GM19395 (cell line): ENCODE measurements at regions not wholly inside any gene's neighbourhood (a gene's known extent, or its start where the extent isn't known, plus 50 kb on each side); places are given as distances from the start of the nearest gene placed in this dataset.
A peak's percentile ranks its signal among the peaks of the same experiment; 100 is the strongest.
"Not testable (repeated sequence)": the region's sequence is repeated elsewhere in the genome, so short reads cannot be mapped to it uniquely, and the experiment has no call there.

Experiments used
- ATAC-seq: cut with Tn5 transposase; IDR thresholded peaks from one replicate; pipeline ENCODE4 v1.9.1; 2021; ENCODE audit warnings: mild to moderate bottlenecking, moderate library complexity; ENCODE audit not compliant: unreplicated experiment

DNA sequence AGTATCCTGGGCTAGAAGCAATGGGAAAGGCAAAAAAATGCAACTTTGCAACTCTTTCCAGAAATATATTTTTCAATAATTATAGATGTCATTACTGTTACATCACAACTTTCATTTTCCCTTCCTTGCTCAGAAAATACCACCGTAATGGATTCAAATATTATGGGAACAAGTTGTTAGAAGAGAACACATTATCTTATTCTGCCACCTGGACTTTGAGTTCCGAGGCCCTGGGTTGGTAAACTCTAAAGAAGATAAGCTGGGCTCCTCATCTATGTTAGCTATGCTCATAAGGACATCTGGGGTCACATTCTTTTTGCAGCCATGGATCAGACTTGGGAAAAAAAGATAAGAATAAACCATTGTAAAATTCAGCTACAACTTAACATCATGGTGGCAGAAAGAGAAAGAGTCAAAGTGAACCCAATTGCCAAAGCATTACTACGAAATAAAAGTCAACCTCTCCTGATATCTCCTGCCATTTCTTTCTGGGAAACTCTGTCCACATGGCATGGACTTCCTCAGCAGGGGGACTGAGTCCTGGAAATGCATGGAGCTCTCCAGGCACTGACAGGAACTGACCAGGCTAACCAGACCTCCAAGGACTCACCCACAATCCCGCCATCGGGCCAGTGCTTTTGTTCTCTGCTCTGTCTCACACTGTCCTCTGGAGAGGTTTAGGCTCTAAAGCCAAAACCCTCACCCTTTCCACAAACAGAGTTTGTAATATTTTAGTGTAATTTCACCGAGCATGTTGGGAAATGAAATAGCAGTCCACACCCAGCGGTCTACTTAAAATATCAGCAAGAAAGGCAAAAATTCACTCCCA is 499.1 kb upstream of the RUNX1 start:
- no peak for ATAC-seq

DNA sequence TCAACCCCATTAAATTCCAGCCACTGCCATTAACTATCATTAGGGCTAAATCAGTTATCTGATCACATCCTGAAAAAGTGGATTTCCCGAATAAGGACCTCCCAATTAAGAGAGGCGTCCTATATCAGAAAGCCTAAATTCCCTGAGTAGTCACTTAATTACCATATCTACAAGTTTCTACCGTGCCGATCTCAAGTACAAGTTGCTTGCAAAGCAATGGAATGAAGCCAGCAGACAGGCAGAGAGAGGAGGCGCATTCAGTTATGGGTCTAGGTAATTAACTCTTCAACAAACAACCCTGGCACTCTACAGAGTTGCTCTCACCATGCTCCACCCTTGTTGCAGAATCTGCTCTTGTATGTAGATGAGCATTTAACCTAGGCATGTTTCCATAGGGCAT is 494.6 kb upstream of the RUNX1 start:
- ATAC-seq: no peak

DNA sequence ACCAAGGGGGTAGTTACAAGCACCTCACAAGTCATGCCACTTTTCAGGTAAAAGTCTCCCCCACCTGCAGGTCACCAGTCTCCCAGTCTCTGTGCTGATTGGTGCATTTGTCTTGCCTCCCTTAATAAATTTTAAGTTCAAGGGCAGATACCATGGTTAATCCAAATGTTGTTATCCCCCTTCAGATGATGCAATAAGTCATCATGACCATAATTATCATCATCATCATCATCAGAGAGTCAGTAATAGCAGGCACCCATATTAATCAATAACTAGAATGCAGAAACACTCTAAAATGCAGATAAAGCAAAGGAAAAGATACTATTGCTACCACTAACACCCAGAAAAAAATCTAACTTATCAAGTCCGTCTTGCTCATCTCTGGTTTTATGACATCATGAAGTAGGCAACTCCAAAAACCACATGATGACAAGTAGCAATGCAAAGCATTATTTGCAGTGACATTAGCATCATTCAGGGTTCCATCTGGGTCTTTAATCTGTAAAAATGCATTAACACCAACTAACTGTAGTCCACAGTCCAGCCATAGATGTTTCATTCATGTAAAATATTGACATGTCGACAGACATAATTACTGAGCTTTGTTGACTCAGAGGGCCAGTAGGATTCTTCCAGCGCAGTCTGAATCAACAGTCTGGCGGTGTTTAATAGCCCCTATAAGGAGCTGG is 492.0 kb upstream of the RUNX1 start:
- no peak for ATAC-seq

DNA sequence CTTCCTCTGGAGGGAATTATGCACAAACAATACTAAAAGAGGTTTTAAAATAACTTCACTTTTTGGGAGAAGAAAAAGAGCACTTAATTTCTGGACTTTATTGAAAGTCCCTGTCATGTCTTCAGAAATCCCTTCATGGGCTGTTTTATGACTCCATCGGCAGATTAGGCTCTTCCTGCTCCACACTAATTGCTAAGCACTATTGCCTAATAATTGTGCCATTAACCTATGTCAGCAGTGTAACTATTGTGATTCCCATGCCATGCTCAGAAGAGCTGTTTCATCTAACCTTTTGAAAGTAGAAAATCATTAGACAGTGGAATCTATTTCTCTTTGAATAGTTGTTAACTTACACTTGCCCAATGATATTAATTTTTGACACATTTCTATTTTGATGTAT is 489.3 kb upstream of the RUNX1 start:
- no peak for ATAC-seq

DNA sequence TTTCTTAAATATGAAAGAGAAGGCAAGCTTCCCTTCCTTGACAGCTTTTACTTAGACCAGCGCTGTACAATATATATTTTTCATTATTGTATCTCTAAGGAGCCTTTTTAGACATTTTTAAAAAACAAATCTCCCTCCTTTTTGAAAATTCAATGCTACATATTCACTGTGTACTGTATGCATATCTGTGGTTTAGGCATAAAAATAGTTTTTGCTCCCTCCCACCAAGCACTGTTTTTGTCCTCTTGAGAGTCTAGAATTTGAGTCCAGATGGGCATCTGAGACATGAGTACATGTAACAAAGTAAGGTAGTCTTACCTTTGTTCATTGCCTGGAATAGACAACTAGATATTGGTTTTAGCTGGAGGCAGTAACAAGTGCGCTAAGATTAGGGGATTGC is 488.5 kb upstream of the RUNX1 start:
- no peak for ATAC-seq

DNA sequence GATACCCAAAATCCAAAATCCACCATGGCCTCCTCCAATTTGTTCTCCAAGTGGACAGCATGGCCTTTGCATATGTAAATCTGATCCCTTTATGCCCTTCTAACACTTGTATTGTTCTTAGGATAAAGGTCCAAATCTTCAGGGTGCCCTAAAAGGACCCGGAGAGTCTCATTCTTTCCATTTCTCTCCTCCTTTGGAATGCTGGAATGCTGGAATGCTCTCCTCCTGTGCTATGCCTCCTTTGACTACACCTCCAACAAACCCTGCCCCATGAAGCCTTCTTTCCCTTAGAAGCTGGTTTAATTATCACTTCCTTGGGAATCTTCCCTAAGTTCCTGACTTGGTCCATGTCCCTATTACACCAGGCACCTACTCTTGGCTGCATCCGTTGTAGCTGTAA is 484.8 kb upstream of the RUNX1 start:
- ATAC-seq: no peak

DNA sequence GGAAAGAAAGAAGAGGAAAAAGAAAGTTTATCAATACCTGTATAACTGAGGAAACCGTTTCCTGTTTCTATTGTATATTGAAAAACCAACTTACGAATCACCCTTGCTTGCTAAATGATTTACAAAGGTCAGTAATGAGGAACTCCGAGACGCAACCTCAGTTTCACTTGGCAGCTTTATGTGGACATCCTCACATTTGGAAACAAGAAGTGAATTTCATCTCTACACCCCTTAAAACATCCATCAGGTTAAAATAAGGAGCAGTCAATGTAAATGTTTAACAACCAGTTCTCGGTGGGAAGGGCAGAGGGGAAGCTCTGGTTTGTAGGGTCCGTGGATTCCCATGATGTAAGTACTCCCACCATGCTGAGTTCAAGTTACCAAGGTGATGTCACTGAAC is 481.7 kb upstream of the RUNX1 start:
- ATAC-seq: no peak

DNA sequence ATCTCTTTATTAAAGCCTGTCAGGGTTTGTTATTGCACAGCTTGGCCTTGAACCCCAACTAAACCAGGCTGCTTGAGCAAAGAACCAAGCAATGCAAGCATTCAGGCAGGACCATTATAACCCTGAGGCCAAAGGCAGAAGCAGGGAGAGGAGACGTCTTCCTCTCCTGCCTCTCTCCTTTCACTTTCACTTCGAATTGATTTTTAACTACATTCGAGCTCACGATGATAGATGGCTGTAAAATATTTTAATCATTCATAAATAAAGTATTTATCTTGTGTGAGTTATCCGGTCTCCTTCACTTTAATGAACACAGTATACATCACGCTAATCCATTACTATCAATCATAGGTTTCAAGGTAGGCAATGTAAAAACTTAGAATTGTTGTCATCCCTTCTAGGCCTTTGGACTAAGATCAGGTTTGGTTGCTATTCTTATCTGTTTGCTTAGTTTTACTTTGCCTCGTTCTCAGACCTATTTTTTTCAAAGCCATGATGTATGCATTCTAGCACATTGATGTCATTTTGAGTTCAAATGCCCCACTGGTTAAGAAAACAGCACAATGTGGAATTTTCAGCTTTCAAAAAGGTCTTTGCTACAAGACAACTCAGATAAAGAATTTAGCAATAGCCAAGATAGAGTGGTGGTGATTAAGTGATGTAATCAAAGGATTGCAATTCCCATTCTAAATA is 480.2 kb upstream of the RUNX1 start:
- peak; percentile 73 for ATAC-seq

DNA sequence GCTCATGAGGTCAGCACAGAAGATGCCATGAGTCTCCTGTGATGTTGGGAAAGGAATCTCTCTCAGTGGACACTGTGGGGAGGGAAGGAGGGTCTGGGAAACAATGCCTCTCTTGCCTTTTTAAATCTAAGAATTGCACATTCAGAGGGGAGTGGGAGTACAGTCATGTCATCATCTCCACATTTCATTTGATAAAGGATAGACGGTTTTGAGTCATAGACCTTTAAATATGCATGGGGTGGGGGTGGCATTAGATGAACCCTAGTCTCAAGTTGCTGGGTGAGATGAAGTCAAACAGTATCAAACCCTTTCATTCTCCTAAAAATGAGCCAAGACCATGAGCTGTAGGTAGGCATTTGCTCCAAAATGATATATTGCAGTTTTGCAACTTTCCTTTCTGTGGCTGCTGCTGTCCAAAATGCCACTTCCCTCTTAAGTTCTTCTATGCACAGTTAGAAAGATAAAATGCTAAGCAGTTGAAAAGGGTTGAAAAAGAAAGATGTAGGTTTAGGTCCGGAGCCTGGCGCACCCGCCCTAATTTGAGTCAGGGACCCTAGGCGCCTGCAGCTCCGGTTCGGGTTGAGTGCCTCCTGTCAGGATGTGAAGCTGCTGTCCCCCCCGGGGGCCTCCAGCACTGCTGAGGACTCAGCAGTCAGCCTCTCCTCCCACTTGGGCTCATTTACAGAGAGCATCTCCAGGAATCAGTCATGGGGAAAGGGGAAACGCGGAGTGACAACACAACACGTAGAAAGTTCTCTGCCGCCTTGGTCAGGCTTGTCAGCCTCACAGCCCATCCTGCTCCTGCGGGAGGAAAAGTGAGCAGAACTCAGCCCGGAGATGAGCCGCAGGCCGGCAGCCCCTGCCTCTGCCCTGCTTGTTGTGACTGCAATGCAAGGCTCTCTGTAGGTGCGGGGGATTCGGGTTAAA is 479.3 kb upstream of the RUNX1 start:
- ATAC-seq: peak; percentile 47

DNA sequence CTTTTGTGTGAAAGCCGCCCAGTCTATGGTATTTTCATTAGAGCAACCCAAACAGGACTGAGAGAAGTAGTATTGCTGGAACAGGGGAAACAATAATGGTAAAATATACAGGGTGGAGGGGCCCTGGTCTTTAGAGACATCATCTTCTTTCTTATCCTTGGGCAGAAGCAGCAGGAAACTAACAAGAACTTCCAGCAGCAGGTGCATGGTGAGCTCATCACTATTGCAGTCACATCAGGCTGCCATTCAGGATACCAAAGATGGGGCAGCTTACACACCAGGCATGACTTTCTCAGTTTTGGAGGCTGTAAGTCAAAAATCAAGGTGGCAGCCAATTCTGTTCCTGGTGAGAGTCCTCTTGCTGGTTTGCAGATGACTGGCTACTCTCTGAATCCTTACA is 478.3 kb upstream of the RUNX1 start:
- ATAC-seq: no peak

DNA sequence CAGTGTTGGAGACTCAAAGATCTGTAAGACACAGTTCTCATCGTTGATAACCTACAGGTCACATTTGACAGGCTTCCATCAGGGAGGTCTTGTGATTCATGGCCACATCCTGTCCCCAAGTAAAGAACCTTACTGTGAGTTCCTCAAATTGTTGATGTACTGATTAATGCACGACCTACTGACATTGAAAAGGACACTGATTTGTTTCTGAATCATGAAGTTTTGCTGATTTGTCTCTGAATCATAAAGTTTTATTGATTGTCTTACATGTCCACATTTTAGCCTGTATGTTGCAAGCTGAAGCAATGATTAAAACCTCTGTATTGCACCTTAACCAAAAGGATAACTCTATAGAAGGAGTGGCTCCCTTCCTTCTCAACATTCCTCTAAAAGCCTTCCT is 476.3 kb upstream of the RUNX1 start:
- ATAC-seq: no peak

DNA sequence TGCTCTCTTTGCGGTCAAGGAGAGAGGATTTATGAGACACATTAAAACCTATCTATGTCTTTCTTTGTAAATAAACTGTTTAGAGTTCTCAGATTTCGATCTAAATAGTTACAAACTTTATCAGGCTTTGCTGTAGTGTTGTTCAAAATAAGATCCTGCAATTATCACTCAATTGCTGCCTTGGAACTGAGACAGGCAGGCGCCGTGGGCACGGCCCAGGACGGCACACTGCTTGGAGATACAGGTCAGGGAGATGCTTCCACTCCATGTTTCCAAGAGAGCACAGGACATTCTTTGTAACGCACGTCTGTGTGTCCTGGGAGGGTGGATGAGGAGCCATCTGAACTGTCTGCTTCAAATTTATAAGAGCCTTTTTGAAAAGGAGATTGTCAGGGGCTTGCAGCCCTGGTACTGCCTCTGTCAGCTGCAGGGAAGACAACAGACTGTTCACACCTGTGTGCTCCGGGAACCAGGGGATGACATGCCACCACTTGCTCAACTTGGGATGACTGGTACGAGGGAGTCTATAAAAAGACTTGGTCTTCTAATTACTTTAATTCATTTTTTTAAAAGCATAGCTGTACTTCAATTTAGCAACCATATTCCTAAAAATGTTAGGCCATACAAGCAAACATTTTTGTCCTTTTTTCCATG is 472.9 kb upstream of the RUNX1 start:
- no peak for ATAC-seq

DNA sequence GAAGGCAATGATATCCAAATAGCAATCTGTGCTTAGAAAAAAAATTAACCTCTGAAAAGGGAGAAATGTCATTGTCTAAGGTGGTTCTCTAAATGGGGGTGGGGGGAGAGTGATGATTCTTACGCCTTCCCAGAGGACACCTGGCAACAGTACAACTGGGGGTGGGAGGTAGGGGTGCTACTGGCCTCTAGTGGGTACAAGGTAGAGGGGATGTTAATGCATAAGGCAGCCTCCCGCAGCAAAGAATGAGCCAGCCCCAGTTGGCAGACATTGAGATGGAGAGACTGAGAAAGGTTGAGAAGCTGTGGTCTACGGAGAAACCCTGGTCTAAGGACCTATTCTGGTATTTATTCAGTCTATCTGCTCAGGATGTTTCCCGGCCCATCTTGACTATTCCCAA is 472.2 kb upstream of the RUNX1 start:
- no peak for ATAC-seq

DNA sequence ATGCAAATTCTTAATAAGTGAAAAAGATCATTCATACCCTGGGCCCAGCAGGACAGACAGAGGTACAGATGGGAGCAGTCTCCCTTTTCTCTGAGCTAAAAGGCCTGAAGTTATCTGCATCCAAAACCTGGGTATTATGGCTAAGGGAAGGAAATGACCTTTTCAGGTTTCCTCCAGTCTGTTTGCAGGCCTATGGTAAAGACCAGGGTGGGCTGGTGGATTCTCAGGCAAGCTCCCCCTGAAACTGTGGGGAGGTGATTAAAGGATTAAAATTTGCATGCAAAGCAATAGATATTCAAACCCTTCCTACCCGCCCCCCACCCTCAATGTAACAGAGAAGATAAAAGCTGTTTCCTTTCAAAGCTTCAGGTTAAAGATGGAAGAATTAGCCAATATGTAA is 471.8 kb upstream of the RUNX1 start:
- no peak for ATAC-seq

DNA sequence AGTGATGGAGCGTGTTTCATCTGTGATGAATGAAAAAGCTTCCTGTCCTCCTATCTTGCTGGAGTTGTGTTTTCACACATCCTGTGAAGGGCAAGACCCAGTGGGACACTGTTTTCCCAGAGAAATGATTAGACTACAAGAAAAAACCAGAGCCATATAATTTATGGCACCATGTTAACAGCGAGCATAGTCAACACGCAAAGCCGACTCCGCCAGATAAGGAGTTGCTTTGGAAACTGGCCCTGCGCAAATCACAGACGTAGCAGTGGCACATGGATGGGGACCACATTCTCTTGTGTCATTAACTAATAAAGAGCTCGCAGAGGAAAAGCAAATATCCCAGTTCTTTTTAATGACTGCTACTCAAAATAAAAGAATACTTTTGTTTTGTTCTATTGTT is 471.2 kb upstream of the RUNX1 start:
- ATAC-seq: no peak

DNA sequence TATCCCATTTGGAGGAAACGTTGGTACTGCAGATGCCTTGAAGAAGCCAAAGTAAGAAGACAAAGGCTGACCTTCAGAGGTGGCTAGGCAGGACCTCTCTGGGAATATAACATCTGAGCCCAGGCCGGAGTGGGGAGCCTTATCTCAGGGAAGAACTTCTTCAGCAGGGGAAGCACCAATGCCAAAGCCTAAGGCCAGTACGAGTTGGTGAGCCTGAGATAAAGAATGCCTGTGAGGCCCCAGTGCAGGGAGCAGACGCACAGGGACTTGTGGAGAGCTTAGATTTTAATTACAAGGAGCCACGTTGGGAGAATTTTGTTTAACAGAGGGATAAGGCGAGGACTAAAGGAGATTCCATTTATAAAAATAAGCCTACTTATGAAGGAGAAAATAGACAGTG is 468.8 kb upstream of the RUNX1 start:
- ATAC-seq: no peak

DNA sequence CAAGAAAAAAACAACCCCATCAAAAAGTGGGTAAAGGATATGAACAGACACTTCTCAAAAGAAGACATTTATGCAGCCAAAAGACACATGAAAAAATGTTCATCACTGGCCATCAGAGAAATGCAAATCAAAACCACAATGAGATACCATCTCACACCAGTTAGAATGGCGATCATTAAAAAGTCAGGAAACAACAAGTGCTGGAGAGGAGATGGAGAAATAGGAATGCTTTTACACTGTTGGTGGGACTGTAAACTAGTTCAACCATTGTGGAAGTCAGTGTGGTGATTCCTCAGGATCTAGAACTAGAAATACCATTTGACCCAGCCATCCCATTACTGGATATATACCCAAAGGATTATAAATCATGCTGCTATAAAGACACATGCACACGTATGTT is 467.2 kb upstream of the RUNX1 start:
- not testable (repeated sequence) for ATAC-seq

DNA sequence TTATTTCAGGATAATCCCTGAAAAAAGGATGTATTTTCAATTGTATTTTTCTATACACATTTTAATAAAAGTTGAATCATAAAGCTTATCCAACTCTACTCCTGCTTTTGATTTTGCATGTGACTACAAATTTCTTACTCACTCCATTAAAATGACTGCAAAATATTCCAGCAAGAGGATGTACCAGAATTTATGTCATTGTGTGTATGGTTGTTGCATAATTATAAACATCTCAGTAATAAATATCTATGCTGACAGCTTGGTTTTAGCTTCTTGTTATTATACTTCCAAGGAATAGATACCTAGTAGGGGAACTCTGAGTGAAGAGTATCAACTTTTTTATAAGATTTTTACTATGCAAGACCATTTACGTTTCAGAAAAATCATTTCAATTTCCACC is 463.2 kb upstream of the RUNX1 start:
- ATAC-seq: no peak

DNA sequence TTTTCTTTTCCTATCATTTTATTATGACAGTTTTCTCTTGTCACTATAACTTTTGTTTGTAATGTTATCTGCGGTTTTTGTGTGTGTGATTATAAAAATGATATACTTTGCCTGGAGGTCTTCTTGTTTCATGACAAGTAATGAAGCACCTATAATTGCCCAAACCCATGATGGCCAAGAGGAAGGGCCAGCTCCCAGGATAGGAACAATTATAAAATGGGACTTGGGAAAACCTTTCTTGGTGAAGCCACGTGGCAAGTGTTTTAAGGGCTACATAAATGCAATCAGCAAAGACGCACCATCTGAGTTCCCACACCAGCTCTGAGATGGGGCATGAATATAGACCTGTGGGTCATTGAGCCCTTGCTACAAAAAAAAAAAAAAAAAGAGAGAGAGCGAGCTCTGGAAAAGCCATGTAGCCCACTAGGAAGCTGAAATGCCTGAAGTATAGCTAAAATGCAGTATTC is 462.6 kb upstream of the RUNX1 start:
- no peak for ATAC-seq

DNA sequence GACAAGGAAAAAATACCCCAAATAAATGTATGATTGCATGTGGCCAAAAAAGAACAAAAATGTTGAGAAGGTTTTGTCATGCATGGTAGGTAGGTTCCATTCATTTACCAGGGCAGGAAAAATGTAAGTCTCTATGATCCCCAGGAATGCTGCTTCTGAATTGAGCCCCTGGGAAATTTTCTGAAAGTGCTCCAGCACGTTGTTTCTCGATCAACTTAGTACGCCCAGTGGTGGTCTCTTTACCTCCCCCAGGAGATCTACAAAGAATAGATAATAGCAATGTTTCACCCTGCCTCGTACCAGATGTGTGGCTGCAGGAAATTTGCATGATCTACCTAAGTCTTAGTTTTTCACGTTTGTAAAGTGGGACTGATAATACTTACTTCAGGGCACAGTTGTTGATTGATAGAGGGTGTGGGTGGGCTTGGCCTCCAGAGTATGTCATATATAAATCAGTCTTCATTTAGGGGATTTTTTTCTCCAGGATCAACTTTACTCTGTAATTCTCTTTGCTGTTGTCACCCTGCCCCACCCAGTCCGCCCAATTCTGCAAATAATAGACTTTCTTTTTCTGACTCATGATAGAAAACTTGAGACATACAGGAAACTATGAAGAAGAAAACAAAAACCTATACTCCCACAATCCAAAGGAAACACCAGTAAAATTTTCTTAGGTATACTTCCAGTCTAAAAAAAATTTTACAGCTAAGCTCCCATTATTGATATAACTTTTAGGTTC is 462.0 kb upstream of the RUNX1 start:
- no peak for ATAC-seq
